HPDE6-E6E7 (cell line): ENCODE measurements at regions not wholly inside any gene's neighbourhood (a gene's known extent, or its start where the extent isn't known, plus 50 kb on each side); places are given as distances from the start of the nearest gene placed in this dataset.

Experiments
- DNase-seq: peaks from one replicate; pipeline ENCODE4 v3.0.0; 2011; ENCODE audit warnings: missing footprints; ENCODE audit errors: extremely low spot score

- DNase-seq: peak; percentile 2
Observed at GRCh38 chr11:42043312-42043711, 583.9 kb upstream of the LRRC4C start.

DNA sequence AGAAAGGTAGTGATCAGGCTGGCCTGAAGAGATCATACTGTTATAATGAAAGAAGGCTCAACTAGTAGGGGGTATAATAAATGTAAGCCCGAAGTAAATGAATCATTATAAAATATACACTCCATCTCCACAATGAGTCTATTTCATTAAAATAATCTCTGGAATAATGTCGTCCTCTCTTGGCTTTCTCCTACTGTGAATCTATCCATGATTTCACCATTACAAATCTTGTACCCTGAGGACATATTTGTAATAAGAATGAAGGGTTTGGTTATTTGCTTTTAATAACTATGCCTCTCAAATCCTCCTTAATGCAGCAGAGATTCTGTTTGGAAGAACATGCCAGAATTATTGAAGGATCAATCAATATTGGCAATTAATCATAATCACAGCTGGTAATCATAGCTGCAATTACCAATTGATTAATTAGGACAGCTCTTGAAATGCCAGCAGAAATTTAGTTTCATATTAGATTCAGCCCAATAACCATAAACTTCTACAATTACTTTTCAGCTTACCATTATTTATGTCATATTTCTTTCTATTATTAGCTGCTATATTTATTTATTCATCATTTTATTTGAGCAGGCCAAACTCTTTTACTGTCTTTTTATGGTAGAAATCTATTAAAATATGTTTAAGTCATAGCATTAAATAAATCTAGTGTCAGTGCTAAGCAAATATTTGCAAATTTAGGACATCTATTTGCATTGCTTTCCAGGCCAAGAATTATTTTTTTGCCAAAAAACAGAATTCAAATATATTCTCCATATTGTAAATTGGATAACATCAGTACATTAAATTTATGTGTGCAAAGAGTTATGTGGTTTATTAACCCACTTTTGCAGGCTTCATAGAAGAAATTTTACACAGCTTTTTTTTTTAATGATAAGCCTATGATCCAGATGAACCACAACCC lies 588.4 kb upstream of the LRRC4C start:
- no peak for DNase-seq

DNA sequence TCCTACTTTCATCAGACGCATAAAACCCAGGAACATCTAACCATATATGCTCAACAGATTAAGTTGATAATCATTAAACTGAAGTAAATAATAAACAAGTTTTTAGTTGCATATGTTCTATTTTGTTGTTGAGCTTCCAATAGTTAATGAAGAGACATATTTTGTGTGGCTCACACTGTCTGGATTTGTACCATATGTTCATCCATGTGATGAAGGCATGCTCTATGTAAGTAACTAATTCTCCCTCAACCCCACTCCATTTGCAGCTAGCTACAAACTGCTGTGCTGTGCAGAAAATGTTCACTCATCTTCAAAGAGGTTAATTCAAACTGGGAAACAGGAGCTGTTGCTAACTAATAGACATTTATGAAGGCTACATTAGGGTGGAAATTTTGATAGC lies 589.7 kb upstream of the LRRC4C start:
- DNase-seq: no peak

DNA sequence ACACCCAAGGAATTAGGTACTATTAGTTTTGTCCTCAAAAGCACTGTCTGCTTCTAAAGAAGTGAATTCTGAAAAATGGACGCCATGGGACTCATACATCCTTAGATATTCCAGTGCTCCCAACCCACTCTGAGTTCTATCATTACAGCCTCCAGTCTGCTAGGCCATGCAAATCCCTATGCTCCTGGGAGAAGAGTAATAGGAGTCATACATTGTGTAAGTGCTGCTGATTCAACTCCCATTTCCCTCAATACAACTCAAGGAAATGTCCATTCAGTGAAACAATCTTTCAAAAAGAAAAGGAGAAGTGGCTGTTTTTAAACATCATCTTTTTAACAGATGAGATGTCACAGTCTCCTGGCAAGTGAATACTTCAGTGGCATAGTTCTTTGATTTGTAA lies 590.2 kb upstream of the LRRC4C start:
- DNase-seq: no peak

DNA sequence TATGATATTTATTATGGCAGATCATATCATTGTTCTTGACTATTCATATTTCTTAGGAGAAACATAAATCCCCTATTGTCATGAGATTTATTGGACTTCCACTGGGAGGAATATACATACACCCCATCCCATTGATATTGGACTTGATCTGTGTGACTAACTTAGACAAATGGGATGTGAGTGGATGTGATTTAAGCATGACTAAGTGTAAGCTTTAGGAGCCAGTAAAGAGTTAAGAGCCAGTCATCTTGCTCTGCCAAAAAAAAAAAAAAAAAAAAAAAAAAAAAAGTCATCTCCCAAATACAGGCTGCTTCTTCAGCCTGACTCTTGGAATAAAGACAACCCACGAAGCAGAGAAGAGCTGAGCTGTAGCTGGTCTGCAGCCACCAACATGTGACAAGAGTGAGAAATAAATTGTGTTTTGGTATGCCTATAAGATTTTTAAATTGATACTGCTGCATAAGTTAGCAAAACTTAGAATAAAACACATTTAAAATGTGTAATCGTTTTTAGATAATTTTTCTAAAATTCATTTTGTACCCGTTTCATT lies 595.0 kb upstream of the LRRC4C start:
- no peak for DNase-seq

GRCh38 chr11:42055606-42056005 lies 596.2 kb upstream of the LRRC4C start:
- DNase-seq: no peak

DNA sequence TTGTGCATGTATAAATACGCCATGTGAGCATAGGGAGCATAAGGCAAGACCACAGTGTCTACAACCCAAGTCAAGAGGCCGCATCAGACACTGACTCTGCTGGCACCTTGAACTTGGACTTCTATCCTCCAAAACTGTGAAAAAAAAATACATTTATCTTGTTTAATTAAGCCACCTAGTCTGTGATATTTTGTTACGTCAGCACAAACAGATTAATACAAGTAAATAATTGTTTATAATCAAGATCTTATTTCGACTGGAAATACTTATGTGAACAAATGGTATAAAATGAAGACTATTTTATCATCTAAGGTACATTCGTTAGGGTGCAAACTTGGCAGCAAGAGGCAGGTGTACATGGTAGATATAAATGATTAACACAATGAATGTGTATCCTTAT lies 599.3 kb upstream of the LRRC4C start:
- no peak for DNase-seq

DNA sequence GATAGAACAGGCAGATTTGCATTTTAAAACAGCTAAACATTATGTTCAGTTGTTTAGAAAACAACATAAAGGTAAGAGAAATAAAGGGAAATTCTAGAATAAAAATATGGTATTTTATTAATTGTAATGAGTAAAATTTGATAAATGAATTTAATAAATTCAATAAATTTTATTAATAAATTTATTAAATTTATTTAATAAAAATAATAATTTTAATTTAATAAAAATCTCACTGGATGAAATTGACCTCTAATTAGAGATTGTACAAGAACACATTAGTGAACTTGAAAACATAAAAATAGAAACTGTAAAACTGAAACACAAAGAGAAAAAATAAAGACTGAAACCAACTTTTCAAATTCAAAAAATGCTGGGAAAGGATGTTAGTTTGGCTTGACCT lies 605.7 kb upstream of the LRRC4C start:
- DNase-seq: no peak

GRCh38 chr11:42066113-42066512 lies 606.7 kb upstream of the LRRC4C start:
- DNase-seq: no peak

GRCh38 chr11:42074306-42074705 lies 614.9 kb upstream of the LRRC4C start:
- no peak for DNase-seq

DNA sequence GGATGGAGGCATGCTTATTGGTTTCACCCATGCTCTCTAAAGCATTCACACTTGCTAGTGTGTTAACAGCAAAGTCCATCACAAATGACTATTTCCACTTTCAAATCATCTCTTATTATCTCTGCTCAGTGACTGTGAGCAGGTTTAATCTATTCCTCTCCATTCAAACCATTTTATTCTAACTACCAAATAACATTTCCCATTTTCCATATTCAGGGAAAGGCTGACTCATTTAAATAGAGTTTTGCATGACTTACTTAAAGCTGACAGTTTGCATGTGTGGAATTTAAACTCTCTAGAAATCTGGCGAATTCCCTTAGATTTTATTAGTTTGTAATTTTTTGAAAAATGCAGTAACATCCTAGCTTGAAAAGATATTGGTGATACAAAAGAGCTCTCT lies 615.7 kb upstream of the LRRC4C start:
- DNase-seq: no peak

GRCh38 chr11:42077794-42078193 lies 618.3 kb upstream of the LRRC4C start:
- no peak for DNase-seq

DNA sequence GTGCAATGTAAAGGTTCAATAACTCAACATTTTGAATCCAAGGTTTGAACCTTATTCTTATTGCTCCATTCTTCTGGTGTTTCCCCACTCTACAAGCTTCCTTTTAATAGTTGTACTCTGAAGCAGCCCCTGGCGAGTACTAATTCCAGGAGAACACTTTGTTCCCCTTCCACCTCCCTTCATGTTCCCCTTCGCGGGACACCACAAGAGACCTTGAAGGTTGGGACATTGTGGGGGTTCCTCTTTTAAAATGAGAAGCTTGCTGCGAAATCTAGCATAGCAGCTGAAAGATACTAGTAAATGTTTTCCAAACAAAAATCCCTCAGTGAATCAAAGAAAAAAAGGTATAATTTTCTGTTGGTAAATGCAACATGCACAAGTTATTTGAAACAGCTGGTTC lies 626.3 kb upstream of the LRRC4C start:
- DNase-seq: no peak

DNA sequence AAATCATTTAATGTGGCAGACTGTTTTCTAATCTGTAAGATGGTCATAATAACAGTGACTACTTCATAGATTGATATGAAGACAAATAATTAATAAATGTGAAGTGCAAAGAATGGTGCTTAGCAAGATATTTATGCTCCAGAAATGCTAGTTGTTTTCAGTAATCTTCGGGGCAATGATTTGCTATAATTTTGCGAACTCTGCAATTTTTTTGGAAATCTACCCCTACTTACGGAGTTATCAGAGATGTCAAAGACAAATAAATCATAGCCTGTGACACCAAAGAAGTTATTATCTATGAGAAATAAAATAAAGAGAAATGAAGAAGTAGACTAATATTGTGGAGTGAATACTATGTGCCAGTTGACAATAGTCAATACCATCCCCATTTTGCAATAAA lies 634.1 kb upstream of the LRRC4C start:
- no peak for DNase-seq

DNA sequence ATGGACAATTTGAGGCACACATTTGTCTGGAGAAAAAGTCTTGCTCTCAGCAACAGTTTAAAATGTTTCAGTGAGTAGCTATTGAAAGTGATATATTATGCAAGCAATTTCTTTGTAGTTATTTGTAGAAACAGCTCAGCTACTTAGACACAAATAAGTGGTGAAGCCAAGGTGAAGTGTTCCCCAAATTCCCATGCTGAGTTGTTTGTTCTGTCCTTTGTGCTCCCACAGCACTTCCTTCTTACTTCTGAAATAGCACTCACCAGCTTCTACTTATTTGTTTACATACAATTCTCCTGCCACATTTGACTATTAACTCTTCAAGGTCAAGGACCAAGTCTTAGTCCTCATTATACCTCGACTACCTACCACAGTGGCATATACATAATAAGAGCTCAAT lies 638.6 kb upstream of the LRRC4C start:
- no peak for DNase-seq

DNA sequence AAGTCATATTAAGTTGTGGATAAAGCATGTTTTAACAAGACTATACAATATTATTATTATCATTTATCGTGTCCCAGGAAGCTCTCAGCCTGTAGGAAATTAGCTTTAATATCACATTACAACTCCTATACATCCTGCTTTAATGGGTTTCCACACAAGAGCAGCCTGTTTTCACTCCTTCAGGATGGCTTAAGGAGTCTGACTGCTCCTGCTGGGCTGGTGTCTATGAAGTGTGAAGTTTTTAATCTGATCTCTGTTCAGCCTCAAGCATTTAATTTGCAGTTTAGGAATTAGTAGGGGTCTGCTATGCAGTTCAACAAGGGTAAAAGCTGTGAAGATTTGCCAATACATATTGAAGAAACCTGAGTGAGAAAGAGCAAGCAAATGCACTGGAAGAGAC lies 653.4 kb upstream of the LRRC4C start:
- DNase-seq: no peak

- DNase-seq: no peak
Observed at GRCh38 chr11:42114927-42115326, 655.5 kb upstream of the LRRC4C start.

DNA sequence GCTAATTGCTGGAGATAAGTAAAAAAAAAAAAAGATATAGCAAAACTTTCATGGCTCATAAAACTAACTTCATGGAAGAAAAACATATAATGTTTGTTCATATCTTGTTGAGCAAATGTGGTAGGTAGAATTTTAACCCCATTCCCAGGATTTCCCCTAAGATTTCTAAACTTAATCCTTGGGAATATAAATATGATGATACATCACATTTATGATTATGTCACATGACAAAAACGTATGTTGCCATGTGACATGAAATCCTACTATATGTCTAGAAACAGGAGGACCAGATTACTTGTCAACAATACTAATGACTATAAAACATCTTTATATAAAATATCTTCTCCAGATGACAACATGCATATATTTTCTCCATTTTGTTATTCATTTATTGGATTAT lies 679.0 kb upstream of the LRRC4C start:
- DNase-seq: no peak

DNA sequence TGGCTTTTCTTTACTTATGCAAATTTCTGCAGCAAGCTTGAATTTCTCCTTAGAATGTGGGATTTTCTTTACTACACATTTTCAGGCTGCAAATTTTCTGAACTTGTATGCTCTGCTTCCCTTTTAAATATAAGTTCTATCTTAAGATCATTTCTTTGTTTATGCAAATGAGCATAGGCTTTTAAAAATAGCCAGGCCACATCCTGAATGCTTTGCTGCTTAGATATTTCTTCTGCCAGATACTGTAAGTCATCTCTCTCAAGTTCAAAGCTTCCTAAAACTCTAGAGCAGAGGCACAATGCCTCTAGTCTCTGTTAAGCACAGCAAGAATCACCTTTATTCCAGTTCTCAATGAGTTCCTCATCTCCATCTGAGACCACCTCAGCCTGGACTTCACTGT lies 685.9 kb upstream of the LRRC4C start:
- DNase-seq: no peak

DNA sequence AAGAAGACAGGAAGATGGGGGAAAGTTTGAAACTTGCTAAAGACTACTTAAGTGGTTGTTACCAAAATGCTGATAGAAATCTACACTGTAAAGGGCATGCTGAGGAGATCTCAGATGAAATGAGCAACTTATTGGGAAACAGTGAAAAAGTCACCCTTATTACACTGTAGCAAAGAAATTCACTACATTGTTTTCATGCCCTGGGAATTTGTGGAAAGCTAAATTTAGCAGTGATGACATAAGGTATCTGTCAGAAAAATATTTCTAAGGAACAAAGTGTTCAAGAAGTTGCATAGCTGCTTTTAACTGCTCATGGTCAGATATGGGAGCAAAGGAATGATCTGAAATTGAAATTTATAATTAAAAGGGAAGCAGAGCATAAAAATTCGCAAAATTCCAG lies 702.4 kb upstream of the LRRC4C start:
- DNase-seq: no peak

DNA sequence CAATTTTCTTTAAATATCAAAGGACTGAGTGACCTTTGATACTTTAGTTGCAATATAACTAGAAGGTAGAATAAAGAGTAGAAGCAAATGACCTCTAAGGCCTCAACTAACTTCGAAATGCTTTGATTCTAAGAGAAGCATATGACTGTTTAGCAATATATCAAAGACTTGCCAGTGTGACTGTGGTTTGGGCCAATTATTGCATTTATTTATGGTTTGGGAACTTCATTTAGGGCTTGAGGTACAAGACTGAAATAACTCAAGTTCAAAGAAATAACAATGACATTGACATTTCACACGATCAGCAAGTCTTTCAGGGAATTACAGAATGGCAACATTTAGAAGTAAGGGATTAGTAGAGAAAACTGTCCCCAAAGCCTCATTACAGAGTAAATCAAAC lies 709.7 kb upstream of the LRRC4C start:
- DNase-seq: no peak

DNA sequence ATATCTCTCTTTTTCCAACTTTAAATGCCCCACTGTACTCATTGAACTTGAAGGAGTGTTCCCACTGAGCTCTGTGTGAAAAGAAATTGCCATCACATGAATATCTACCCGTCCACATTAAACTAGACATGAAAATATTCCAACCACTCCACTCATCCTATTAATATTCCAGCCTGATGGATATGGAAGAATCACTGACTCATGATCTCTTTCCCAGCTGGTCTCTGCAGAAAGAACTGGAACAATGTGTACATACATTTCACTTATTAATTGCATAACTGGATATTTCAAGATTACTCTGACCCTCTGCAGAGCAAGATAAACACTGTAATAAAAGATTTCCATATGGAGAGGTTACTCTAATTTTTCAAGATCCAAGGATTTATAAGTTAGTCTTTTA lies 711.1 kb upstream of the LRRC4C start:
- no peak for DNase-seq

- no peak for DNase-seq
Observed at GRCh38 chr11:42171046-42171445, 711.6 kb upstream of the LRRC4C start.

DNA sequence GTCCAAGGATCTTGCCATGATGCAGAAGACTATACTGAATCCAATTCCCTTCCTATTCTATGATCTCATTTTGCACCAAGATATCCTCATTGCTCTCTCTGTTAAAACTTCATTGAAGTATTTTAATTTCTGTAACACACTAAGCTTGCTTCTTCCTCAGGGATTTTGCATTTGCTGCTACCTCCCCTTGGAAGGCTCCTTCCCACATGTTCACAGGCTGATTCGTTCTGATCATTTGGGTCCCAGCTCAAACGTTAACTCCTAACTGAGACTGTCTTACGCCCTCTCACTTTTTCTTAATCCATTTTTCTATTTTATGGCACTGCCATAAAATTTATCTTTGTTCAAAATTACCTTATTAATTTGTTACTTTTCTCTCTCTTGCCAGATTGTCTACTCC lies 713.0 kb upstream of the LRRC4C start:
- DNase-seq: no peak
